Epithelial cell of esophagus (primary cell): ENCODE measurements at regions not wholly inside any gene's neighbourhood (a gene's known extent, or its start where the extent isn't known, plus 50 kb on each side); places are given as distances from the start of the nearest gene placed in this dataset.

Experiments
- DNase-seq: peaks from one replicate; pipeline ENCODE4 v3.0.0; 2010; ENCODE audit warnings: low read depth
- H3K4me3 ChIP-seq: 2 replicates; pipeline ENCODE4 v1.5.1; 2011; ENCODE audit warnings: mild to moderate bottlenecking, low read length, control low read depth
- TF ChIP-seq, protein P1 (sequence below): IDR thresholded peaks from 2 replicates; pipeline ENCODE4 v1.5.1; 2011; ENCODE audit warnings: low read depth, mild to moderate bottlenecking, low read length, control low read depth, inconsistent platforms; ENCODE audit not compliant: insufficient read depth; ENCODE audit errors: missing control alignments

GRCh38 chr20:56865055-56865454 is 235.9 kb downstream of the TFAP2C start:
- TF ChIP-seq, protein P1, sequence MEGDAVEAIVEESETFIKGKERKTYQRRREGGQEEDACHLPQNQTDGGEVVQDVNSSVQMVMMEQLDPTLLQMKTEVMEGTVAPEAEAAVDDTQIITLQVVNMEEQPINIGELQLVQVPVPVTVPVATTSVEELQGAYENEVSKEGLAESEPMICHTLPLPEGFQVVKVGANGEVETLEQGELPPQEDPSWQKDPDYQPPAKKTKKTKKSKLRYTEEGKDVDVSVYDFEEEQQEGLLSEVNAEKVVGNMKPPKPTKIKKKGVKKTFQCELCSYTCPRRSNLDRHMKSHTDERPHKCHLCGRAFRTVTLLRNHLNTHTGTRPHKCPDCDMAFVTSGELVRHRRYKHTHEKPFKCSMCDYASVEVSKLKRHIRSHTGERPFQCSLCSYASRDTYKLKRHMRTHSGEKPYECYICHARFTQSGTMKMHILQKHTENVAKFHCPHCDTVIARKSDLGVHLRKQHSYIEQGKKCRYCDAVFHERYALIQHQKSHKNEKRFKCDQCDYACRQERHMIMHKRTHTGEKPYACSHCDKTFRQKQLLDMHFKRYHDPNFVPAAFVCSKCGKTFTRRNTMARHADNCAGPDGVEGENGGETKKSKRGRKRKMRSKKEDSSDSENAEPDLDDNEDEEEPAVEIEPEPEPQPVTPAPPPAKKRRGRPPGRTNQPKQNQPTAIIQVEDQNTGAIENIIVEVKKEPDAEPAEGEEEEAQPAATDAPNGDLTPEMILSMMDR, result no peak
- no peak overlapping the region for H3K4me3 ChIP-seq

DNA sequence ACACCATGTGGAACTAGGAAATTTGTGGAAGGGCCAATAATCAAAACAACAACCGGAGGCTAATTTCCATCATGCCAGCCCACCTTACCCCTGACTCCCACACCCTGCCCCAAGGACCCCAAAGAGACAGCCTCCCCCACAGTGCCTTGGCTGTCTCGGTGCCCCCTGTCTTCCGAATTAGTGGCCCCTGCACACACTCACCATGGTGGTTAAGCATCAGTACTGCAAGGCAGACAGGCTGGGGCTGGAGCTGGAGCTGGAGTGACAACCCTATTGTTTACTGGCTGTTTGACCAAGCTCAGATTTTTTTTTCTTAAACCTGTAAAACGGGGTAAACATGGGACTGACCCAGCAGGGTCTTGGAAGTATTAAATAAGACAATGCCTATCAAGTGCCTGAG is 238.0 kb downstream of the TFAP2C start:
- H3K4me3 ChIP-seq, result no peak overlapping the region
- no peak for DNase-seq
- TF ChIP-seq, protein P1, result no peak

More at GRCh38 chr20:56865055-56865454, 235.9 kb downstream of the TFAP2C start:
- peak; percentile 84 for DNase-seq

DNA sequence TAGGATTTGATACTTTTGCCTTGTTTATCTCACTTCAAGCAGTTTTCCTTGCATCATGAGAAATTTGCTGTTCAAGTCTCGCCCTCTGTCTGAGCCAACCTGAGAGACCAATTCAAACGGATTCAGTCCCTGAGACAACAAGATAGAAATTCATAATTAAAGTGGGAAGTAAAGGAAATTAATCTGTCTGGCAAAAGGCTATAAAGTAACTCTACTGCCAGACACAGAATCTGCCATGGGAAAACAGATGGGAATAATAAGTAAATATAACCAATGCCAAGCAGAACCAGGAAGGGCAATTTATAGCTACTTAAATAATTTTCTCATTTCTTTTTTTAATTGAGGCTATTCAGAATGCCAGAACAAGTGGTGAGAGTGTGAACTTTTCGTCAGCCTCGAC is 239.6 kb downstream of the TFAP2C start:
- no peak for DNase-seq
- TF ChIP-seq, protein P1, result no peak
- no peak overlapping the region for H3K4me3 ChIP-seq

- H3K4me3 ChIP-seq, result no peak overlapping the region
- TF ChIP-seq, protein P1, result no peak
- no peak for DNase-seq
Measured at GRCh38 chr20:56870271-56870670, 241.2 kb downstream of the TFAP2C start.

GRCh38 chr20:56871691-56872090 is 242.6 kb downstream of the TFAP2C start:
- no peak overlapping the region for H3K4me3 ChIP-seq
- DNase-seq, result no peak
- TF ChIP-seq, protein P1, result no peak

- TF ChIP-seq, protein P1, result no peak
- no peak overlapping the region for H3K4me3 ChIP-seq
- DNase-seq, result peak; percentile 52
Measured at GRCh38 chr20:56872620-56873458, 243.7 kb downstream of the TFAP2C start.

- no peak overlapping the region for H3K4me3 ChIP-seq
- DNase-seq, result no peak
- TF ChIP-seq, protein P1, result no peak
Measured at GRCh38 chr20:56873836-56874235, 244.7 kb downstream of the TFAP2C start.
